SJSA1 (cell line): ENCODE measurements at regions not wholly inside any gene's neighbourhood (a gene's known extent, or its start where the extent isn't known, plus 50 kb on each side); places are given as distances from the start of the nearest gene placed in this dataset.
"Not testable (repeated sequence)": the region's sequence is repeated elsewhere in the genome, so short reads cannot be mapped to it uniquely, and the experiment has no call there.

Experiments
- DNase-seq, 2 experiments: peaks; one replicate each; pipeline ENCODE4 v3.0.0-alpha.2; 2015 to 2020; ENCODE audit warnings: low spot score in 2 of 2, low read depth in 1 of 2
- H3K27ac ChIP-seq: fragments of 250-450 bp; sonication (Bioruptor Pico); 2 replicates; pipeline ENCODE4 v1.5.1; 2020; ENCODE audit warnings: mild to moderate bottlenecking, moderate library complexity
- H3K27me3 ChIP-seq: fragments of 250-450 bp; sonication (Bioruptor Pico); replicated peaks from 2 replicates; pipeline ENCODE4 v1.5.1; 2020; ENCODE audit warnings: mild to moderate bottlenecking, moderate library complexity
- H3K36me3 ChIP-seq: fragments of 250-450 bp; sonication (Bioruptor Pico); 2 replicates; pipeline ENCODE4 v1.5.1; 2020; ENCODE audit warnings: mild to moderate bottlenecking
- H3K4me1 ChIP-seq: fragments of 250-450 bp; sonication (Bioruptor Pico); replicated peaks from 2 replicates; pipeline ENCODE4 v1.6.1; 2021; ENCODE audit warnings: mild to moderate bottlenecking
- H3K4me3 ChIP-seq: fragments of 250-450 bp; sonication (Bioruptor Pico); 2 replicates; pipeline ENCODE4 v1.5.1; 2020; ENCODE audit warnings: mild to moderate bottlenecking
- H3K9me3 ChIP-seq: fragments of 250-450 bp; sonication (Bioruptor Pico); replicated peaks from 2 replicates; pipeline ENCODE4 v1.5.1; 2020; ENCODE audit warnings: mild to moderate bottlenecking

- not testable (repeated sequence) for H3K36me3 ChIP-seq, H3K9me3 ChIP-seq, H3K4me1 ChIP-seq, H3K4me3 ChIP-seq, DNase-seq, H3K27ac ChIP-seq, H3K27me3 ChIP-seq
These were observed 88.7 kb downstream of the MAP3K8 start for GRCh38 chr10:30522661-30523078.

GRCh38 chr10:30518907-30519306 is 84.9 kb downstream of the MAP3K8 start:
- H3K27me3 ChIP-seq = no peaks in the 10 kb centered on the region
- H3K9me3 ChIP-seq = peaks cover 5% of the 10 kb centered on the region; the same call in 1 of the 2 replicates

More at GRCh38 chr10:30518907-30519306, 84.9 kb downstream of the MAP3K8 start:
- Histone ChIP-seq H3K4me1 (no peaks in the 10 kb centered on the region), H3K36me3 (no peaks in the 10 kb centered on the region), H3K27ac (no peak overlapping the region), H3K4me3 (no peak overlapping the region)
- DNase-seq = no peak
